ENCODE measurements at regions not wholly inside any gene's neighbourhood (a gene's known extent, or its start where the extent isn't known, plus 50 kb on each side); places are given as distances from the start of the nearest gene placed in this dataset.
"Not testable (repeated sequence)": the region's sequence is repeated elsewhere in the genome, so short reads cannot be mapped to it uniquely, and the experiment has no call there.

DNA sequence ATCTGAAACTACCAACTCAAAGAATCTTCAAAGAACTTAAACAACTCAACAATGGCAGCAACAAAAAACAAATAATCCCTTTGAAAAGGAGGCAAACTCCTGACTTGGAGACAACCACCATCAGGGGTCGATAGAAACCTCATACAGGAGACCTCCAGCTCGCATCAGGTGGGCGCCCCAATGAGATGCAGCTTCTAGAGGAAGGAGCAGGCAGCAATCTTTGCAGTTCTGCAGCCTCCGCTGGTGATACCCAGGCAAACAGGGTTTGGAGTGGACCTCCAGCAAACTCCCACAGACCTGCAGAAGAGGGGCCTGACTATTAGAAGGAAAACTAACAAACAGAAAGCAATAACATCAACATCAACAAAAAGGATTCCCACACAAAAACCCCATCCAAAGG, 93.2 kb downstream of the CYLC1 start:
- ATAC-seq; DNase-seq (ENCODE audit: missing footprints); intact Hi-C loops (cut with DNase I): not testable (repeated sequence)

DNA sequence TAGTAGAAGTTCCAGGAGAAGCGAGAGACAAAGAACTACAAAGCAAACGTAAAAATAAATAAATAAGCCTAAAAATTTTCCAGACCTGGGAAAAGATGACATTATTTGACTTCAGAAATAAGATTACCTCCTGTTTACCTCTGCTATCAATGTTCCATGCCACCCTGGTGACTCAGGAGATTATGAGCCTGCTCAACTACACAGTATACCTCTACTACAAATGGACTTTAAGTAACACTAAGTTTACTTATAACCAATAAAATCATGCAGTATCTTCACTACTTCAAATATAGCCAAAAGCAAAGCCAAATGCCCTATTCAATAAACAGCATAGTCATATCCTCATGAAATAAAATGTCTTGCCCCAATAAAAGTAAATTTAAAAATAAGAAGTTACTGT, 105.4 kb downstream of the CYLC1 start:
- intact Hi-C loops (cut with DNase I), result no loop called here
- no peak for ATAC-seq
- no peak for DNase-seq (ENCODE audit: missing footprints)

DNA sequence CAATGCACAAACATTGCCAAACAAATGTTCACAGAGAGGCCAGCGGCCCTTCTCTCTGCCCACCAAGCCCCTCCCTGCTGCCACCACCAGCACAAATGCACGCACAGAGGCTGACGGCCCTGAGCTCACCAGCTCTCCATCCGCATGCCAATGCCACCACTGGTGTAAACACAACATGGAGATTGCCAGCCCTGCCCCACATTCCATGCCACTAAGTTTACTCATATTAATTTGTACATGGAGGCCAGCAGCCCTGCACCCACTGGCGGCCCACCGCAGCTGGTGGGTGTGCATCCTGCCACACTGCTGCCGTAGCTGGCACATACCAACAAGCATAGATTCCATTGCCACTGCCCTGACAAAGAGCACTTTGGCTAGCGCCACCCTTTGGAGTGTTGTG, 124.0 kb downstream of the CYLC1 start:
- intact Hi-C loops (cut with DNase I), result no loop called here
- DNase-seq (ENCODE audit: missing footprints) (peak; percentile 27), ATAC-seq (no peak)

- ATAC-seq; intact Hi-C loops (cut with DNase I); DNase-seq (ENCODE audit: missing footprints): not testable (repeated sequence)
Measured at GRCh38 chrX:83990178-83990577, 129.2 kb downstream of the CYLC1 start.

GRCh38 chrX:83997781-83998180, 136.8 kb downstream of the CYLC1 start:
- DNase-seq (ENCODE audit: missing footprints) (no peak), ATAC-seq (no peak)
- intact Hi-C loops (cut with DNase I), result no loop called here
